ENCODE measurements at regions not wholly inside any gene's neighbourhood (a gene's known extent, or its start where the extent isn't known, plus 50 kb on each side); places are given as distances from the start of the nearest gene placed in this dataset.

- POLR2A ChIA-PET: no interaction called here
- no peaks in the 10 kb centered on the region for H3K36me3 ChIP-seq (ENCODE audit: control insufficient read depth in 1 of 2, insufficient read depth in 2 of 2, low read length in 2 of 2)
- TF ChIP-seq SP1 (IDR thresholded peaks at IDR 0.05; ENCODE audit: low read depth): no peak
- no peak for TF ChIP-seq SIN3A (IDR thresholded peaks at IDR 0.05; ENCODE audit: low read depth)
- TF ChIP-seq POLR2A (IDR thresholded peaks at IDR 0.05; ENCODE audit: borderline replicate concordance, extremely low read depth, insufficient read depth, insufficient read length): no peak
- TF ChIP-seq JUND (IDR thresholded peaks at IDR 0.05): no peak
- TF ChIP-seq, protein P1, sequence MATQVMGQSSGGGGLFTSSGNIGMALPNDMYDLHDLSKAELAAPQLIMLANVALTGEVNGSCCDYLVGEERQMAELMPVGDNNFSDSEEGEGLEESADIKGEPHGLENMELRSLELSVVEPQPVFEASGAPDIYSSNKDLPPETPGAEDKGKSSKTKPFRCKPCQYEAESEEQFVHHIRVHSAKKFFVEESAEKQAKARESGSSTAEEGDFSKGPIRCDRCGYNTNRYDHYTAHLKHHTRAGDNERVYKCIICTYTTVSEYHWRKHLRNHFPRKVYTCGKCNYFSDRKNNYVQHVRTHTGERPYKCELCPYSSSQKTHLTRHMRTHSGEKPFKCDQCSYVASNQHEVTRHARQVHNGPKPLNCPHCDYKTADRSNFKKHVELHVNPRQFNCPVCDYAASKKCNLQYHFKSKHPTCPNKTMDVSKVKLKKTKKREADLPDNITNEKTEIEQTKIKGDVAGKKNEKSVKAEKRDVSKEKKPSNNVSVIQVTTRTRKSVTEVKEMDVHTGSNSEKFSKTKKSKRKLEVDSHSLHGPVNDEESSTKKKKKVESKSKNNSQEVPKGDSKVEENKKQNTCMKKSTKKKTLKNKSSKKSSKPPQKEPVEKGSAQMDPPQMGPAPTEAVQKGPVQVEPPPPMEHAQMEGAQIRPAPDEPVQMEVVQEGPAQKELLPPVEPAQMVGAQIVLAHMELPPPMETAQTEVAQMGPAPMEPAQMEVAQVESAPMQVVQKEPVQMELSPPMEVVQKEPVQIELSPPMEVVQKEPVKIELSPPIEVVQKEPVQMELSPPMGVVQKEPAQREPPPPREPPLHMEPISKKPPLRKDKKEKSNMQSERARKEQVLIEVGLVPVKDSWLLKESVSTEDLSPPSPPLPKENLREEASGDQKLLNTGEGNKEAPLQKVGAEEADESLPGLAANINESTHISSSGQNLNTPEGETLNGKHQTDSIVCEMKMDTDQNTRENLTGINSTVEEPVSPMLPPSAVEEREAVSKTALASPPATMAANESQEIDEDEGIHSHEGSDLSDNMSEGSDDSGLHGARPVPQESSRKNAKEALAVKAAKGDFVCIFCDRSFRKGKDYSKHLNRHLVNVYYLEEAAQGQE (IDR thresholded peaks at IDR 0.05; ENCODE audit: low read depth): no peak
- no peak for TF ChIP-seq POLR2AphosphoS5 (IDR thresholded peaks at IDR 0.05; ENCODE audit: low read depth, low read length)
- no TSS peak for BruUV-seq (replicated peaks)
- no peak overlapping the region for H3K4me2 ChIP-seq (ENCODE audit: low read length)
- H3K4me3 ChIP-seq (replicated peaks in 1 of 2; ENCODE audit: low read depth in 1 of 2, low read length in 2 of 2): no peak overlapping the region
- H3K79me2 ChIP-seq (ENCODE audit: insufficient read depth, low read length): no peaks in the 10 kb centered on the region
- CTCF ChIA-PET: no interaction called here
- RAD21 ChIA-PET (ENCODE audit: low non-redundant PET in 1 of 2, low total read pairs in 2 of 2, uncharacterized antibody in 2 of 2, unreplicated experiment in 2 of 2): no interaction called here
- H3K27me3 ChIP-seq (ENCODE audit: insufficient read depth, low read length): peaks cover 18% of the 10 kb centered on the region
- intact Hi-C loops (cut with micrococcal nuclease): no loop called here
- no peak overlapping the region for H3K27ac ChIP-seq (ENCODE audit: low read depth, low read length)
- H4K20me1 ChIP-seq (ENCODE audit: insufficient read depth): no peaks in the 10 kb centered on the region
- H3K9me3 ChIP-seq (ENCODE audit: control insufficient read depth in 1 of 2, insufficient read depth in 1 of 2, low read depth in 1 of 2, low read length in 2 of 2): no peaks in the 10 kb centered on the region
- DNase-seq (ENCODE audit: low read depth, low spot score) (no peak), ATAC-seq (no peak)
- H2AFZ ChIP-seq (ENCODE audit: low read depth, low read length, poor library complexity, severe bottlenecking): no peak overlapping the region
- no peaks in the 10 kb centered on the region for H3K4me1 ChIP-seq (ENCODE audit: control insufficient read depth in 1 of 2, insufficient read depth in 2 of 2, low read length in 2 of 2)
- no peaks in the 10 kb centered on the region for H3K9me2 ChIP-seq (ENCODE audit: insufficient read depth)
- no peak overlapping the region for H3K9ac ChIP-seq (ENCODE audit: low read length)
Measured at GRCh38 chr1:58152697-58153096, 393.8 kb downstream of the OMA1 start.

- Histone ChIP-seq H3K9me2 (ENCODE audit: insufficient read depth) (no peaks in the 10 kb centered on the region), H3K79me2 (ENCODE audit: insufficient read depth, low read length) (no peaks in the 10 kb centered on the region), H2AFZ (ENCODE audit: low read depth, low read length, poor library complexity, severe bottlenecking) (no peak overlapping the region), H3K9ac (ENCODE audit: low read length) (no peak overlapping the region), H4K20me1 (ENCODE audit: insufficient read depth) (no peaks in the 10 kb centered on the region), H3K27me3 (ENCODE audit: insufficient read depth, low read length) (peaks cover 10% of the 10 kb centered on the region; the same call in 1 of the 2 replicates), H3K36me3 (ENCODE audit: control insufficient read depth in 1 of 2, insufficient read depth in 2 of 2, low read length in 2 of 2) (no peaks in the 10 kb centered on the region), H3K4me2 (ENCODE audit: low read length) (no peak overlapping the region), H3K4me1 (ENCODE audit: control insufficient read depth in 1 of 2, insufficient read depth in 2 of 2, low read length in 2 of 2) (no peaks in the 10 kb centered on the region), H3K9me3 (ENCODE audit: control insufficient read depth in 1 of 2, insufficient read depth in 1 of 2, low read depth in 1 of 2, low read length in 2 of 2) (no peaks in the 10 kb centered on the region), H3K27ac (ENCODE audit: low read depth, low read length) (no peak overlapping the region), H3K4me3 (replicated peaks in 1 of 2; ENCODE audit: low read depth in 1 of 2, low read length in 2 of 2) (no peak overlapping the region)
- CTCF ChIA-PET: no interaction called here
- POLR2A ChIA-PET: no interaction called here
- BruUV-seq (replicated peaks): no TSS peak
- intact Hi-C loops (cut with micrococcal nuclease): no loop called here
- no peak for DNase-seq (ENCODE audit: low read depth, low spot score)
- ATAC-seq: no peak
- RAD21 ChIA-PET (ENCODE audit: low non-redundant PET in 1 of 2, low total read pairs in 2 of 2, uncharacterized antibody in 2 of 2, unreplicated experiment in 2 of 2): no interaction called here
- TF ChIP-seq POLR2AphosphoS5 (IDR thresholded peaks at IDR 0.05; ENCODE audit: low read depth, low read length): no peak
- TF ChIP-seq, protein P1 (IDR thresholded peaks at IDR 0.05; ENCODE audit: low read depth): no peak
- no peak for TF ChIP-seq ZNF274 (IDR thresholded peaks at IDR 0.05; ENCODE audit: low read depth, low read length)
- TF ChIP-seq CBX3 (IDR thresholded peaks at IDR 0.05; ENCODE audit: low read depth): no peak
- TF ChIP-seq ZFX (IDR thresholded peaks at IDR 0.05): no peak
- TF ChIP-seq JUND (IDR thresholded peaks at IDR 0.05): no peak
- TF ChIP-seq EZH2phosphoT487 (IDR thresholded peaks at IDR 0.05; ENCODE audit: borderline replicate concordance): no peak
- TF ChIP-seq EGR1 (IDR thresholded peaks at IDR 0.05; ENCODE audit: low read depth): no peak
- TF ChIP-seq CTCF (IDR thresholded peaks at IDR 0.05 in 2 of 3, conservative IDR thresholded peaks at IDR 0.05 in 1 of 3; ENCODE audit: borderline replicate concordance in 1 of 3, insufficient read depth in 1 of 3, low read depth in 2 of 3, low read length in 2 of 3): no peak
Measured at GRCh38 chr1:58149271-58149812, 397.2 kb downstream of the OMA1 start.
